Tibial nerve (tissue), 4 donors: ENCODE measurements at regions not wholly inside any gene's neighbourhood (a gene's known extent, or its start where the extent isn't known, plus 50 kb on each side); places are given as distances from the start of the nearest gene placed in this dataset.

Experiments used
- CTCF ChIP-seq, 5 experiments: fragments of 200-600 bp in 3 of 5; fragments of 450-650 bp in 2 of 5; sonication (generic) in 3 of 5; IDR thresholded peaks; one replicate each; pipeline ENCODE4 v1.5.1; 2016 to 2019; ENCODE audit warnings: antibody characterized with exemption in 5 of 5, mild to moderate bottlenecking in 3 of 5, moderate library complexity in 2 of 5
- EP300 ChIP-seq, 2 donors: sonication (generic); formaldehyde crosslinking; IDR thresholded peaks; one replicate each; pipeline ENCODE4 v1.6.1; 2017; ENCODE audit warnings: antibody characterized with exemption in 2 of 2, mild to moderate bottlenecking in 1 of 2
- POLR2A ChIP-seq, 2 donors: fragments of 450-650 bp; IDR thresholded peaks; one replicate each; pipeline ENCODE4 v1.6.1; 2017; ENCODE audit warnings: antibody characterized with exemption in 2 of 2, mild to moderate bottlenecking in 2 of 2, moderate library complexity in 2 of 2

DNA sequence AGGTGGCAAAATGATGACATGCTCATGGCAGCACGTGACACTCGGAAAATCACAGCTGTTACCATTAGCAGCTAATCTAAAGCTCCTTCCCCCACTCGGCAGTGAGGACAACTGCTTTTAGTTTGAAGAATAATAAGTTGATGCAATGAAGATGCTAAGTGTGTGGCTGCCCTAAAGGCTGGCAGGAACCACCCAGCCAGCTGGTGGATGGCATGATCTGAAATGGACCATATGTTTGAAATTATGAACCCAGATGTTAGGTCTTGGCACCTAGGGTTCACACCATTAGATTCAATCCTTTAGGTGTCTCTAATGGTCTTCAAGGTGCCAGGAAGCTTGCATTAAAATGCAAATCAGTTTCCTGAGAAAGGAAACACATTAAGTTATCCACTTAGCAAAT, 230.1 kb downstream of the WDR11 start:
- no peak for TF ChIP-seq CTCF (IDR thresholded peaks at IDR 0.05)
- TF ChIP-seq POLR2A (IDR thresholded peaks at IDR 0.05), result no peak
- no peak for TF ChIP-seq EP300 (IDR thresholded peaks at IDR 0.05)
